Prostate gland (tissue), 2 donors: ENCODE measurements at regions not wholly inside any gene's neighbourhood (a gene's known extent, or its start where the extent isn't known, plus 50 kb on each side); places are given as distances from the start of the nearest gene placed in this dataset.

Source experiments
- DNase-seq: peaks from one replicate; pipeline ENCODE4 v3.0.0-alpha.2; 2019; ENCODE audit warnings: low spot score
- H3K27ac ChIP-seq, 2 donors: fragments of 200-600 bp; sonication (generic); 2 replicates each; pipeline ENCODE4 v1.5.1; 2017 to 2019
- H3K27me3 ChIP-seq: fragments of 200-600 bp; sonication (generic); replicated peaks from 2 replicates; pipeline ENCODE4 v1.5.1; 2019; ENCODE audit not compliant: insufficient read depth
- H3K36me3 ChIP-seq, 2 donors: fragments of 200-600 bp; sonication (generic); 1 replicate in 1 of 2; 2 replicates in 1 of 2; pipeline versions ENCODE4 v1.5.1 to v1.8.1; 2017 to 2019
- H3K4me1 ChIP-seq: fragments of 200-600 bp; sonication (generic); replicated peaks from 2 replicates; pipeline ENCODE4 v1.5.1; 2019
- H3K4me3 ChIP-seq, 2 donors: fragments of 200-600 bp; sonication (generic); 2 replicates each; pipeline ENCODE4 v1.5.1; 2017 to 2019
- H3K9me3 ChIP-seq: fragments of 200-600 bp; sonication (generic); 2 replicates; pipeline ENCODE4 v1.5.1; 2017
- POLR2A ChIP-seq: fragments of 450-650 bp; IDR thresholded peaks from one replicate; pipeline ENCODE4 v1.6.1; 2016; ENCODE audit warnings: antibody characterized with exemption, mild to moderate bottlenecking
- POLR2AphosphoS5 ChIP-seq: sonication (generic); formaldehyde crosslinking; IDR thresholded peaks from one replicate; pipeline ENCODE4 v1.6.1; 2017; ENCODE audit warnings: antibody characterized with exemption
- WGBS: methylation state at CpG from one replicate; pipeline ENCODE4 v1.1.5; 2018; 5-methylcytosine and 5-hydroxymethylcytosine counted together
- intact Hi-C: fragments of 100-400 bp; cut with DNase I; formaldehyde crosslinking; loops from one replicate; pipeline ENCODE4 v1.14.2; 2022
- TF ChIP-seq, protein P1 (sequence below), 4 experiments: fragments of 200-600 bp in 2 of 4; fragments of 450-650 bp in 2 of 4; sonication (generic) in 2 of 4; IDR thresholded peaks; 1 replicate in 3 of 4; 2 replicates in 1 of 4; pipeline ENCODE4 v1.5.1; 2016 to 2019; ENCODE audit warnings: antibody characterized with exemption in 4 of 4, mild to moderate bottlenecking in 2 of 4, moderate library complexity in 2 of 4

DNA sequence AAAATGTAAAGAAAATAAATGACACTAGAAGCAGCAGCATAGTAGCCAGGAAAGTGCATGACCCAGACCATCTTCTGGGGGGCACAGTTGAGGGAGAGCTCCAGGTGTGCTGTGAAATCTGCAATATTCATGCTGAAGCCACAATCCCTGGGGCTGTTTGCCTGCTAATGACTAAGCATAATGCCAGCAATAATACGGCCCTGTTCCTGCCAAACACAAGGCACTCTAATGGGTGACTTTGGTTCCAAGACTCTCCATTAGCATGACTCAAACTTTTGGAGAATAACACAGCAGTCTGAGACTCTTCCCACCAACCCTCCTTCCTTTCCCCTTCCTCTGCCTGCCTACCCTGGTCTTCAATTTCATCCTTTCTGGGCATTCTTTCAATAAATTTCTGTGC lies 77.9 kb upstream of the DOCK10 start:
- Histone ChIP-seq H3K27me3 (no peaks in the 10 kb centered on the region), H3K27ac (no peak overlapping the region), H3K36me3 (no peaks in the 10 kb centered on the region), H3K9me3 (no peaks in the 10 kb centered on the region), H3K4me1 (no peaks in the 10 kb centered on the region), H3K4me3 (no peak overlapping the region)
- no peak for DNase-seq
- 25% methylated on average over 1 of the region's 1 CpG for WGBS
- intact Hi-C loops = loop anchor here (5.0 kb wide), 1 partner anchor 542 kb away; no protein-coding TSS in a partner anchor
- TF ChIP-seq, protein P1, sequence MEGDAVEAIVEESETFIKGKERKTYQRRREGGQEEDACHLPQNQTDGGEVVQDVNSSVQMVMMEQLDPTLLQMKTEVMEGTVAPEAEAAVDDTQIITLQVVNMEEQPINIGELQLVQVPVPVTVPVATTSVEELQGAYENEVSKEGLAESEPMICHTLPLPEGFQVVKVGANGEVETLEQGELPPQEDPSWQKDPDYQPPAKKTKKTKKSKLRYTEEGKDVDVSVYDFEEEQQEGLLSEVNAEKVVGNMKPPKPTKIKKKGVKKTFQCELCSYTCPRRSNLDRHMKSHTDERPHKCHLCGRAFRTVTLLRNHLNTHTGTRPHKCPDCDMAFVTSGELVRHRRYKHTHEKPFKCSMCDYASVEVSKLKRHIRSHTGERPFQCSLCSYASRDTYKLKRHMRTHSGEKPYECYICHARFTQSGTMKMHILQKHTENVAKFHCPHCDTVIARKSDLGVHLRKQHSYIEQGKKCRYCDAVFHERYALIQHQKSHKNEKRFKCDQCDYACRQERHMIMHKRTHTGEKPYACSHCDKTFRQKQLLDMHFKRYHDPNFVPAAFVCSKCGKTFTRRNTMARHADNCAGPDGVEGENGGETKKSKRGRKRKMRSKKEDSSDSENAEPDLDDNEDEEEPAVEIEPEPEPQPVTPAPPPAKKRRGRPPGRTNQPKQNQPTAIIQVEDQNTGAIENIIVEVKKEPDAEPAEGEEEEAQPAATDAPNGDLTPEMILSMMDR (IDR thresholded peaks at IDR 0.05) = no peak
- TF ChIP-seq POLR2A (no peak), POLR2AphosphoS5 (no peak)

DNA sequence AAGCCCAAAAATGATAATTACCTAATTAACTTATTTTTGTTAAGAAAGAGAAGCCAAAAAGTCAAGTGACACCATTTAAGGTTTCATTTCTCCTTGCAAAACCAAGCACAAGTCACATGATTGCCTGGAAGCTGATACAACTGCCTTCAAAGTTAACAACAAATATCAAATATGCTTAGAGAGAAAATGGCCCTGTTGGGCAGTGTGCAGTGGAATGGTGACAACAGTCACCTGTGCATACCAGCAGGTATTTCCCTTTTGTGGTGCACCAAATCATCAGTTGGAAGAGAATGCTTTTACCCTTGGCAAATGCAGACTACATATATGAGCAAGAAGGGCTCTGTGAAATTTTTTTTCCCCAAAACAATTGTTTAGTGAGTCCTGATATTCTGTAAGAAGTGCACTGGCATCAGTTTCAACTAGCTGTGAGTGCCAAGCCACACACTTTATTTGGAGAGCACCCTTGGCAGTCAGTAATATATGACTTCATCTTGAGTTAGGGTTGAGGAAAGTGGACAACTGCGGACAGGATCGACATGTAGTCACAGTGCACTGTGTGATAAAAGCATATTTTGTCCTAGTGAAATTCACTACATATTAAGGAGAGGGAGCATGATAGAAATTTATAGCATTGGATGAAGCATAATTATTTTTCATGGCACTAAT lies 74.9 kb upstream of the DOCK10 start:
- H3K4me3 ChIP-seq = no peak overlapping the region
- no peak overlapping the region for H3K27ac ChIP-seq
- H3K9me3 ChIP-seq = no peaks in the 10 kb centered on the region
- no peaks in the 10 kb centered on the region for H3K27me3 ChIP-seq
- TF ChIP-seq, protein P1 (IDR thresholded peaks at IDR 0.05) = no peak
- TF ChIP-seq POLR2A (no peak), POLR2AphosphoS5 (no peak)
- H3K4me1 ChIP-seq = no peaks in the 10 kb centered on the region
- intact Hi-C loops = no loop called here
- WGBS = 25% methylated on average over 2 of the region's 2 CpGs
- no peak for DNase-seq
- H3K36me3 ChIP-seq = no peaks in the 10 kb centered on the region

DNA sequence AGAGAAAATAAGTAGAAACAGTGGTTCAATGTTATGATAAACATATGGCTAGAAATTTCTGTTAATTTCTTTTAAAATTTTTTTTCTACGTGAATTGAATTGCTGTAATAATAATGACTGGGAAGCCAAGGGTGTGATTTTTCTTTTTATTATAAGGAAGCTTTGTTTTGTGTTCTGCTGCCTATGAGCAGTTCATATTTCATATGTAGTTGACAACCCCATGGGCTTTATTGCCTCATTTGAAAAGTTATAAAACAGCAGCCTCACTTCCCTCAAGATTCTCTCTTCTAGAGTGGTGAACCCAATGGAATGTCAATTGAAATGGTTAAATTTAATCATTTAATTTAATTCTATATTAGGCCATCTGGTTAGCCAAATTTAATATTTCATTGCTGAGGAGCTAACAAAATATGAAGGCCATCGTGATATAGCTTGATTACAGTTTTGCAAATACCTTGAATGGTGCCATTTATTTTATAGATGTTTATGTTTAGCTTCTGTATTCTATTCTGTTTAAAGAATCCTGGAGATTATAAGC lies 72.6 kb upstream of the DOCK10 start:
- no peaks in the 10 kb centered on the region for H3K27me3 ChIP-seq
- intact Hi-C loops = no loop called here
- TF ChIP-seq POLR2AphosphoS5 (no peak), POLR2A (no peak)
- TF ChIP-seq, protein P1 (IDR thresholded peaks at IDR 0.05) = no peak
- H3K4me3 ChIP-seq = no peak overlapping the region
- no peak overlapping the region for H3K27ac ChIP-seq
- 97% methylated on average over 2 of the region's 2 CpGs for WGBS
- no peaks in the 10 kb centered on the region for H3K9me3 ChIP-seq
- no peaks in the 10 kb centered on the region for H3K36me3 ChIP-seq
- DNase-seq = no peak
- H3K4me1 ChIP-seq = no peaks in the 10 kb centered on the region

DNA sequence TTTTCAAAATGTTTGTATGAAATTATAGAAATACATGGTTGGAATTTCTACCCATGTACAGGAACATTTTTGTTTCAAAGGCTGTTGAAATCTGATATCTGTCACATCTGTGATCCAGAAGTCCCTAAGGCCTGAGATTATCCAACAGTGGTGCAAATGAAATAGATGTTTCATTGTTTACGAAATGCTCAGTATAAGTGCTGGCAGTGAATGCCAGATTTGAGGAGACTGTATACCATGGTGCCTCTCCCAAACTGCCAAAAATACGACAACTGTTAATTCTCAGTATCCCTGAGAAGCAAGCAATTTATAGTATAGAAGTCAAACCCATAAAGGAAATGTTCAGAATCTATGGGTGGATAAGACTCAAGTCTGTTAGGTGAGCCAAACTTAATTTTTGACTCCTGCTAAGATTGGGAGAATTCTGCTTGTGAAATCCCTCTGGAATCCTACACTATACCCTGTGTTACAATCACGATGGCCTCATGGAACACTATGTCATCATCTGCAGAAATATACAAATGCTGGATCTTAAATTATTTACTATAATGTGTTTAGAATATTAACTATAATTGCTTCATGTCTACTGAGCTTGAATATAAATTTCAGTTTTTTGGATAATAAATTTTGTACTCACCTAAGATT lies 71.2 kb upstream of the DOCK10 start:
- Histone ChIP-seq H3K27ac (no peak overlapping the region), H3K4me1 (no peaks in the 10 kb centered on the region), H3K9me3 (no peaks in the 10 kb centered on the region), H3K4me3 (no peak overlapping the region), H3K36me3 (no peaks in the 10 kb centered on the region), H3K27me3 (no peaks in the 10 kb centered on the region)
- intact Hi-C loops = no loop called here
- WGBS = 65% methylated on average over 3 of the region's 3 CpGs
- DNase-seq = no peak
- TF ChIP-seq POLR2A (no peak), POLR2AphosphoS5 (no peak)
- TF ChIP-seq, protein P1 (IDR thresholded peaks at IDR 0.05) = no peak
